ENCODE measurements at regions not wholly inside any gene's neighbourhood (a gene's known extent, or its start where the extent isn't known, plus 50 kb on each side); places are given as distances from the start of the nearest gene placed in this dataset.

DNA sequence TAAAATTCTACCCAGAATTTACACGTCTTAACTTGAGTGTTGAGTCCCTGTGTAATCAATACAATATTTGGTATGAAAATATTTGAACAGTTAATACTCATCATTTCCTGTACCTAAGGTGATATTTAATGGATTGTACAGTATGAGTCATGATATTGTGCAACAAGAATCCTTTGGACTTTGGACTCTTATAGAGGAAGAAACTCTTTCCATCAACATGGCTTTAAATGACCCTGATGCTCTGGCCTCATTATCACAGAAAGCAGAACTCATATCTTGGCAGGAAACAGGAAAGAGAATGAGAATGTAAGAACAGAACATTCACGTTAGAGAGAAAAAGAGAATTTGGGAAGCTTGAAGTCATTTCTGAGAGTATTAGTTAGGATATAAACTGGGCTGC, 168.8 kb upstream of the B3GALT2 start:
- no peak for TF ChIP-seq POLR2AphosphoS5 (IDR thresholded peaks at IDR 0.05; ENCODE audit: low read depth)
- TF ChIP-seq, protein P1, sequence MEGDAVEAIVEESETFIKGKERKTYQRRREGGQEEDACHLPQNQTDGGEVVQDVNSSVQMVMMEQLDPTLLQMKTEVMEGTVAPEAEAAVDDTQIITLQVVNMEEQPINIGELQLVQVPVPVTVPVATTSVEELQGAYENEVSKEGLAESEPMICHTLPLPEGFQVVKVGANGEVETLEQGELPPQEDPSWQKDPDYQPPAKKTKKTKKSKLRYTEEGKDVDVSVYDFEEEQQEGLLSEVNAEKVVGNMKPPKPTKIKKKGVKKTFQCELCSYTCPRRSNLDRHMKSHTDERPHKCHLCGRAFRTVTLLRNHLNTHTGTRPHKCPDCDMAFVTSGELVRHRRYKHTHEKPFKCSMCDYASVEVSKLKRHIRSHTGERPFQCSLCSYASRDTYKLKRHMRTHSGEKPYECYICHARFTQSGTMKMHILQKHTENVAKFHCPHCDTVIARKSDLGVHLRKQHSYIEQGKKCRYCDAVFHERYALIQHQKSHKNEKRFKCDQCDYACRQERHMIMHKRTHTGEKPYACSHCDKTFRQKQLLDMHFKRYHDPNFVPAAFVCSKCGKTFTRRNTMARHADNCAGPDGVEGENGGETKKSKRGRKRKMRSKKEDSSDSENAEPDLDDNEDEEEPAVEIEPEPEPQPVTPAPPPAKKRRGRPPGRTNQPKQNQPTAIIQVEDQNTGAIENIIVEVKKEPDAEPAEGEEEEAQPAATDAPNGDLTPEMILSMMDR (IDR thresholded peaks at IDR 0.05; ENCODE audit: insufficient read depth, low read length), result no peak

Measured in HL-60 (cell line).